HG02610 (cell line): ENCODE measurements at regions not wholly inside any gene's neighbourhood (a gene's known extent, or its start where the extent isn't known, plus 50 kb on each side); places are given as distances from the start of the nearest gene placed in this dataset.

Experiments used
- ATAC-seq: cut with Tn5 transposase; IDR thresholded peaks from one replicate; pipeline ENCODE4 v1.9.1; 2021; ENCODE audit warnings: mild to moderate bottlenecking, moderate library complexity; ENCODE audit not compliant: unreplicated experiment

DNA sequence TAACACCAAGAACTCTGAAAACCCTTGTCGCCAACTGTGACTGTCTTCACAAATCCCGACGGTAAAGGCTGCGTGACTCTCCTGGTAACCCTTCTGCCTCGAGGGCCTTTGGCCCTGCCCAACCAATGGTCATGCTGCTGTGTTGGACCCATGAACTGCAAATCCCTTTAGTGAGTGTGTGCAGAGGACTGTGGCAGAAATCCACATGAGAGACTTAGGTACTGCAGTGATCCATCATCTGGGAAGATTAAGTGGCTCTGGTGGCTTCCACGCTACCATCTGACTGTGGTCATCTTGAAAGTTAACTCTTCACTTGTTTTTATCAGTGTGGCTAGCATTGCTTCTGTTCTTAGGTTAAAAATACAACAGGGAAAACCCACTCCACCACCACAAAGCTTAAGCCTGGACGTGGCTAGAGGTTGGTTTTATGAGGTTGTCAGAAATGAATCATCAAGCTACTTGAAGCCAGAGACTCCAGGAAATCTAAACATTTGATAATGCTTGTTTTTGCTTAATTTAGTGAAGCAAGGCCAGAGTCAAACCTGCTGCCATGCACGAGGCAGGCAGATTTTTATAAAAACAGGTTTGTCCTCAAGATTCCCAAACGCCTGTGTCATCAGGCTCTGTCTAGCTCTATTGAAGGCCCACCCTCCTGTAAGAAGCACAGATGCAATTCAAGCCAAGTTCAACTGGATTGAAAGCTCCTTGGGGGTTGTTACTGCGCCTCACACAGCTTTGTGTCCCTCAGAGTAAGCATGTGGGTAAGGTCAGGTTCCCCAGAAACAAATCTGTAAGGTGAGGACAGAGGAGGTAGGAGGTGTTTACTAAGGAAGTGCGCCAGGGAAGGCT, 52.7 kb upstream of the ERCC6L2 start:
- peak; percentile 91 for ATAC-seq

DNA sequence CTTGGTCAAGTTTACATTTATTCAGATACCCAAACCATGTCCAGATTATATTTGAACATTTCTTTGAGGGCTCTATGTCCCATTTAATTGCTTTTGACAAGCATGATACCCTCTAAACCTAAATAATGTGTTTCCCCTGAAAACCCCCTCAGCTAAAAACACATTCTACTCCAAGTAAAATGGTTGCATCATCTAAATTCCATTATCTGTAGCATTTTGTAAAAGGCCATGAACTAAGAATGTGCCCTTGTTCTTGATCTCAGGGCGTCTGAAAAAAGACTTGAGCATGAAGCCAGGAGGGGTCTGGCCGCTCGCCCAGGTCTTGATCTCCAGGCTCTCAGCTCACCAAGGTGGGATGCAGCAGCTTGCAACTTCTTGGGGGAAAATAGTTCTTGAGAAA, 53.5 kb upstream of the ERCC6L2 start:
- ATAC-seq: no peak

DNA sequence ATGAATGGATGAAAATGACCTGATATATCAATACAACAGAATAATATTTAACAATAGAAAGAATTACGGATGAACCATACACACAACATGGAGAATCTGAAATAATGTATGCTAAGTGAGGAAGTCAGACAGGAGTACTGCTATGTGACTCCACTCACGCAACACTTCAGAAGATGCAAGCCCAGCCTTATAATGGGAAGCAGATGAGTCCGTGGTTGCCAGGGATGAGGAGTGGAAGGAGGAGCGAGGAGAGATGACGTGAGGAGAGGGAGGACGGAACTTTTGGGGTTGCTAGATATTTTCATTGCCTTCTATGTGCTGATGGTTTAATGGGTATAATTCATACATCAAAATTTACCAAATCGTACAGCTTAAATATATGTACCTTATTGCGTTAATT, 55.4 kb upstream of the ERCC6L2 start:
- no peak for ATAC-seq

DNA sequence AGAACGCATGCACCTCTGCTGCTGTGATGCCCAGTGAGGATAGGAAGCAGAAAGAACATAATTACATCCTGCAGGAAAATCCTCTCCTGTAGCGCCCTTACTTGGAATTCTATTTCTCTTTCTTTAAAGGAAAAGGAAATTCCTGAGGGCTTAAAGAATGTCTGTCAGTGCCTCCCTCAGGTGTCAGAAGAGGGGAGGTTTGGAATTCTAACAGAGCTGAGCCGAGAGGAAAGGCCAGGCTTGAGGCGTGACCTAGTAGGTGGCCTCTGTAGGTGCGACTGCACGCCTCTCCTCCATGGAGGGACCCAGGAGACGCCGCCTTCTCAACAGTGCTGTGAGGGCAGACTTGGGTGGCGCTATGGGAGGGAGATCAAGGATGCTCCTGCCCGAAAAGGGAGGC, 55.9 kb upstream of the ERCC6L2 start:
- ATAC-seq: no peak

DNA sequence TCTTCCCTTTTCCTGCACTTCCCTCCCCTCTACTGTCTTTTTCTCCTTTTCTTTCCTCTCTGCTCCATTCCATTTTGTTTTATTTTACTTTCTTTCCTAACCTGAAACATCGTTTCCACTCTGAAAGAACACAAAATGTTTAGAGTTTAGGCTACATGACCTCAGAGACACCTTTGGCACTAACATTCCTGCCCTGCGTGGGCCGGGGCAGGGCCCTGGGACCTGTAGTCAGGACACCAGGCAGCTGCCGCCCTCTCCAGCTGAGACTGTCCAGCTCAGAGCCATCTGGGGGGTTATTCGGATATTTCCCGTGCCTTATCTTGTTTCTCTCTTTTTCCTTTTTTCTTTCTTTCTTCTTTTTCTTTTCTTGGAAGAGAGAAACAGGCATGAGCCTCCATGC, 58.3 kb upstream of the ERCC6L2 start:
- no peak for ATAC-seq

DNA sequence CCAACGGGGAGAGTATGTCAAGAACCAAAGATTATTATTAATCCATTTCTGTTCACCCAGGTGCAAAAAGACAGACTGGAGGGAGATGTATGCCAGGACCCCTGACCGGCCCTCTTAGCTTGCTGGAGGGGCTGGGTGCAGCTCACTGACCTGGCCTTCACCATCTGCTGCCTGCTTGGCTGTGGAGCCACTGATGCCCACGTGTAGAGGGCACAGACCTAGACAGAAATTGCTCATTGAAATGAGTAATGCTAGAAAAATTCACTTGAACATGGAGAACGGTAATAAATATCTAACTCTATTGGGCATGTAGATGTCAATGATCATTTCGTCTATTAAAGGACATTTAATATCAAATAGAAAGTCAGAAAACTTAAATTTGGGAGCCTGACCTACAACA, 58.8 kb upstream of the ERCC6L2 start:
- ATAC-seq: no peak

DNA sequence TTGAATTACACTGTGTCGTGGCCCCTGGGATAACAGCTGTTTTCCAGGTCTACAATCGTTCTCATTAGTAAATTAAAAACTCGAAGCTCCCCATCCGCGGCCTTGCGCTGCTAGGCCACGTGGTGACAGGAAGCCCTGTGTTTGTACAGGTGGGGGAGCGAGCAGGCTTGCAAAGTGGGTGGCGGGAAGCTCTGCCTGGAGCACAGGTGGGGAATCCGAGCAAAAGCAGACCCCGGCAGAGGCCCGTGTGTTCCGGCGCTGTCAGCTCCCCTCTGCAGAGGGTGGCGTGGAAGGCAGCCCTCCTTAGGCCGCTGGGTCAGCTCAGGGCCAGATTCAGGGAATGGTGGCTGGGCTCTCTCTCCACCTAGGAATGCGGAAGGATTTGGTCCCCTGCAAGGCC, 59.5 kb upstream of the ERCC6L2 start:
- no peak for ATAC-seq

DNA sequence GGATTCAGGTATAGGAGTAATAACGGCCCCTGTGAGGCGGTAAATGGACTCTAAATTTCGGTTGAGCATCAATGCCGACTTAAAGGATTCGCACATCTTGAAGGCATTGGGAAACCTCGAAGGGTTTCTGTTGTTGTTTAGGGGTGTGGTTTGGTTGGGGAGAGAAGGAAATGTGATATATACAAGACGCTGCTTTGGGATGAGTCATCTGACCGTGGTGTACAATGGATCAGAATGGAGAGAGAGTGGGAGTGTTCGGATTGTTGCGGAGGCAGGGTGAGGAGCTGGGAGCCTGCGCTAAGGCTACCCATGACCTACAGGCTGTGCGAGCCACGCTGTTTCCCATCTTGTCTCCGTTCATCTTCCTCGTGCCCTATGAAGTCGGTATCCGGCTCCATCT, 60.4 kb upstream of the ERCC6L2 start:
- no peak for ATAC-seq

DNA sequence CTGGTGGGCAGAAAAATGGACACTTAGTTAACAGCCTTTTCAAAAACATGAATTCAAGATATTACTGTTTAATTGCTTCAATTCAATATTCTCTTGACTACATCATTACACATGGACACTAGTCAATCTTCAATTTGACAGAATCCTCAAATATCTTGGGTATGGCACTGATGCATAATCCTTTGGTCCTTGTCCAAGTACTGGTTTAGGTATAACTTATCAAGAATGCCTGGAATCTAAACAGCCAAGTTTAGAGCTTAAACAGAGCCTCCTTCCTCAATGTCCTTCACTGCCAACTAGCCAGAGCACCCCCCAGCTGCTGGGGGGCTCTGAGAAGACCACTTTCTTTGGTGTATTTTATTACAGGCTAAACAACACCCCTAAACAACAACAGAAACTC, 61.6 kb upstream of the ERCC6L2 start:
- ATAC-seq: no peak

DNA sequence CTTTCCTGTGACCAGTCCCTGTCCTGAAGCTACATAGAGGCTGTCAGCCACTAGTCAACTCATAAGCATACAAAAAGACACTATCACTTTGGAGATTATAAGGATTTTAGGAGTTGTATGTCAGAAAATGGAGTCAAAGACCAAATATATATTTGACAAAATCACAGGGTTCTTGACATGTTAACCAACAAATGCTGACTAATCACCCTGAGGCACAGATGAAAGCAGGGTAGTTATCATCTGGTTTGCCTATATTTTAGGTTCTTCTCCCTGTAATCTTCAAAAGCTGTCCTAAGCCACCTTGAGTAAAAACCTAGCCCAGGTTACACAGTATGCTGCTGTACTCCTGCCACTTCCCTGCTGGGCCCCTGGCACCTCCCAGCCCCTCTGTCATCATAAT, 64.7 kb upstream of the ERCC6L2 start:
- no peak for ATAC-seq

DNA sequence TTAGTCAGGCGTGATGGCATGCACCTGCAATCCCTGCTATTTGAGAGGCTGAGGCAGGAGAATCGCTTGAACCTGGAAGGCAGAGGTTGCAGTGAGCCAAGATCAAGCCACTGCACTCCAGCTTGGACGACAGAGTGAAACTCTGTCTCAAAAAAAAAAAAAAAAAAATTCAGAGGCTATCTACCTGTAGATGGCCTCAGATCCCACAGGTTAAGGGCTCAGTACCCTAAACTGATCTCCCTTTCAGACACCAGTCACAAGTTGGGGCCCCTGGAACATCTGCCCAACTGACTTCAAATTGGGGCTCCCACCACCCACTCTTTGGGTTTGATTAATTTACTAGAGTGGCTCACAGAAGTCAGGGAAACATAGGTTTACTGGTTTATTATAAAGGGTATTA, 65.4 kb upstream of the ERCC6L2 start:
- no peak for ATAC-seq

DNA sequence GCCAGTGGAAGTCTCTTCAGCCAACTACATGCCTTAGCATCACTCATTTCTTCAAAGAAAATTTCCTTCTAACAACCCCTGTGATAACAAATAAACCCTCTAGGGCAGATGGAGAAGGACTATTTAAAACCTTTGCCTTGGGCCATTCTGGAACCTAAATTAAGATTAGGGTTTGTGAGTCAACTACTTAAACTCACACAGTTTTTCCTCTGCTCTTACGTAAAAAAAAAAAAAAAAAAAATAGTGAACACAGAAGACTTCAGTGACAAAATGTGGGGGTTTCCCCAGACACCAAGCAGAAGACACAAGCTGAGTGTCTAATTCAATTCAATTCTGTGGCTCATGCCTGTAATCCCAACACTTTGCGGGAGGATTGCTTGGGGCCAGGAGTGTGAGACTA, 65.8 kb upstream of the ERCC6L2 start:
- ATAC-seq: no peak

DNA sequence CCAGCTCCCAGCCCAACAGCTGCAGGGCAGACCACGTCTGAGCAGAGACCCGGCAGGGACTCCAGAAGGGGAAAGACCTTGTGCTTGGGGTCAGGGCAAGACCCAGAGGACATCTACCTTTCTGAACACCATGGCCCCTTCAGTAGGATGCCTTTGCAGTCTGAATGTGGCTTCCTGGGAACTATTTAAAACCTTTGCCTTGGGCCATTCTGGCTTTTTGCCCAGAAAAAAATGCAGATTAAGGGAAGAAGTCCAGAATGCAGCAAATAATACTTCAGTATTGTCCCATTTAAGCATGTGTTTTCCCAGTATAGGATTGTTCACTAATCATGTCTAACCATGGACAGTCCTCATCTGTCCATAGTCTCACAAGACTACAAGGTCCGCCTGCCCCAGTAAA, 67.5 kb upstream of the ERCC6L2 start:
- ATAC-seq: no peak

DNA sequence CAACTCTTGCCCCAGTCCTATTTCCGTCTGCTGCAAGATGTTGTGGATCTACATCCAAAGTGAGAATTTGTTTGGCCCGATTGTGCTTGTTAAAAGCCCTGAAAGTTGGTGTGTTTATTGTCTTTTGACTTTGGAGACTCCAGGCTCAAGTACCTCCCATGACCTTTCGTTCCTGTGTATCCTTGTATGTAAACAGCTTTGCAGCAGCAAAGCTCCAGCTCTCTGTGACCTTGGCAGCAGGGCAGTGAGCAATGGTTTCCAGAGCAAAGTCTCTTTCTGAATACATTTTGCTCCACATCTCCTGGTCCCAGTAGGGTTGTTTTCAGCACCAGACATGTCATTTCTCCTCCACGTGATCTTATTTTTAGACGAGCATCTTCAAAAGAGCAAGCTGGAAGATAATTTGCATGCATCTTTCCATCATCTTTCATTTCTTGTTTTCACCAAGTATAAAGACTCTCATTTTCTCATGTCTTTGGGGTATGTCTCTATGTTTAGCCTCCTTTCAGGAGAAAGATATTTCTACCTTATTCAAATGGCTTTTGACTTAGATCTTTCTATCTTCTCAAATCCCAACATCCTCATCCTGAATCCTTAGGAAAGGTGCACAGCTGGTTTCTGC, 68.1 kb upstream of the ERCC6L2 start:
- no peak for ATAC-seq

DNA sequence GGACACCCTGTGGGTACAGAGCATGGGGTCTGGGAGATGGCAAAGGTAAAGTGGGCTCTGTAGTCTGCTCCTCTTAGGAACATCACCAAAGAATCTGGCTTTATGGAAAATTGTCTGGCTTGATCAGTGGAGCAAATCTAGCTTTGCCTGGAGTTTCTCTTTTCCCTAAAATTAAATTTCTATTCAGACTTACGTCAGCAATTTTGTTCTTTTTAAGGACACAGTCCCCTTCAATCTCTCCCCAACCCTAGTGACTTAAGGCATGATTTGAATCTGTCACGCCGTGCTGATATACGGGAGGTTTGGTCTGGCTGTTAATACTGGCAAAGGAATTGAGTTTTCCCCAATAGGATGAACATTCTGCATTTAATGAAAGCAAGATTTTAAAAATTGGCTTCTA, 72.3 kb upstream of the ERCC6L2 start:
- no peak for ATAC-seq

DNA sequence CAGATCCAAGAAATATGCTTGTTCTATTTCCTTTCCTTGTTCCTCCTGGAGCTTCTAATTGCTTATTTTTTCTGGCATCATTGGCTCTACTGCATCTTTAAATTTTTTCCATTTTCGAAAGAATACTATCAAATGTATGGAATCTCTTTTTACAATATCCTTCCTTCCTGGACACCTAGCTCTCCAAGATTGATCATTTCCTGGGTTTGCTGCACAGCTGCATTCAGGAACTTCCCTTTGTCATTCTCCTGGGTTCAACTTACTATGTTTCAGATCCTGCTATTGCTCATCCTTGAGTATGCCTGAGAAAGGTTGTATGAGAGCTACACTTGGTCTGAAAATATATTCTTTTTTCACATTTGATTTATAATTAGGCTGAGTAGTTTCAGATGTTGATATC, 73.7 kb upstream of the ERCC6L2 start:
- no peak for ATAC-seq

DNA sequence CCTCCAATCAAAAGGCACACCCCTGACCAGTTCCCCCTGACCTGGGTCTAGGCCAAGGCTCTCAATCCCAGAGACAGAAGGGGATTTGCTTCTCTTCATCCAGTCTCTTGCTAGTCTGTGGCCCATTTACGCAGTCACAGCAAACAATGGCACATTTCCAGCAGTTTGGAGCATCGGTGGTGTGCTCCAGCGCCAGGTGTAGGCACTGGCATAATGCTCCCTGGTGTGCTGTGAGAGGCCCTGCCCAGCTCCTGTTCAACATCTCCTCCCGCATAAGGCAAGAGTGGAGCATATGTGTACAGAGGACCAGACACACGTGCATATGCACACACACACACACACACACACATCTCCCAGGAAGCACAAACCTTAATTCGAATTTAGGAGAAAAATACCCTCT, 79.5 kb upstream of the ERCC6L2 start:
- no peak for ATAC-seq

DNA sequence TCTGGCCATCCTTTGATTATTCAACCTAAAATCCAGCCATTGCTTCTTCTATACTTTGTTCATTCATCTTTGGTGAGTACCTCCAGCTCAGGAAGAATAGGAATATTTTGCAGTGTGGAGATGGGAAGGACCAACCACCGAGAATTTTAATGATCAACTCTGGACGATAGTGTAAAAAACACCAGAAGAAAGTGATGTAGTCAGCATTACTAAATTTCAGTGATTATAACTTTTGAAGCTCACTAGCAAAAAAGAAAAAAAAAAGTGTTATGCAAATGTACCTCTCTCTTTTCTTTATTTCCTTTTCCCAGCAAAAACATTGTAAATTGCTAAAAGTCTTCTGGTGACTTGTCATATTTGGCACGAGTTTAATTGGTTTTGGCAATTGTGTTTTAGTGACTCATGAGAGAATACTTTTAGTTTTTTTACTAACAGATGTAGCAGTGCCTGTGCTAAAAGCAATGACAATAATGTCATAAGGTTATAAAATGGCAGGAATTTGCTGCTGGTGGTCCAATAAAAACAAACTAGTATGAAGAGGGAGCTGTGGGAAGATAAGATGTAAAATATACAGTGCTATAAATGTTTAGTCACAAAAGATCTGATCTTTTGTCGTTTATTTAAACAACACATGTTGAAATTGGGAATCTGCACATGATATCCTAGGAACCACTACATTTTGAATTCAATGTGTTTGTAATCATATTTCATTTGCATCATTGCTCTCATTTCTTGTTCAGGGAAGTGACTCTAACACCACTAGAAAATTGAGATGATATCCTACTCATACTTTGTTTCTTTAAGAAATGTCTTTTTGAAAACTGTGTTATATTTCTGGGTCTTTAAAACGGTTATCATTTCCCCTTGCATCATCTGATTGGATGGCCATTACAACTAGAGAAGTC, 81.3 kb upstream of the ERCC6L2 start:
- ATAC-seq: no peak

DNA sequence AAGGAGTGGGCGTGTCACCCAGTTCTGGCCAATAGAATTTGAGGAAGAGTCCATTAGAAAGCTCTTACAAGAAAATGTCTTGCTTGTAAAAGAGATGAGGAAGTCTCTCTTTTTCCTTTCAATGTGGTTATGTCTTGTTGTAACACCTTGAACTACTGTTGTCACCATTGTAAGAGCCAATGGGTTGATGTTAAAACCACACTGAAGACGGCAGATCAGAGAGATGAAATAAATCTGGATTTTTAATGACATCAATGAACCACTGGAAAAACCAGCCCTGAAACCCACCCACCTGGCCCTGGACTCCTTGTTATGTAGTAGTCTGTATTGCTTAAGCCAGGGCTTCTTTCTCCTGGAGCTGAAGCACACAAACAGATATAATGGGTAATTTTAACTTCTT, 83.8 kb upstream of the ERCC6L2 start:
- no peak for ATAC-seq

DNA sequence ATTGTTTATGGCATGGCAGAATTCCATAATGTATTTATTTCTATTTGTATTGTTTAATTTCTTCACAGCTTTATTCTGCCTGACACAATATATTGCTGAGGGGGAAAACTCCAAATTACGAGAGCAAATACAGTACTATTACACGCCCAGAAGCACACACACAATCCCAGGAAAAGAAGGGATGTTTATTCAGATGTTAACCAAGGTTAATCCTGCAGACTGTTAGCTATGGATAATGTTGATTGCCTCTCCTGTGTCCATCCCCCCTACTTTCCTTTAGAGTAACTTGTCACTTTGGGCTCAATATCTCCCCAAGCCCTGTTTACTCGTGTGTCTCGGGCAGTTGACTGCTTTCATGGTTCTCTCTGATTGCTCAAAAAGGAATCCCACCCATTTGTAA, 84.2 kb upstream of the ERCC6L2 start:
- ATAC-seq: no peak

DNA sequence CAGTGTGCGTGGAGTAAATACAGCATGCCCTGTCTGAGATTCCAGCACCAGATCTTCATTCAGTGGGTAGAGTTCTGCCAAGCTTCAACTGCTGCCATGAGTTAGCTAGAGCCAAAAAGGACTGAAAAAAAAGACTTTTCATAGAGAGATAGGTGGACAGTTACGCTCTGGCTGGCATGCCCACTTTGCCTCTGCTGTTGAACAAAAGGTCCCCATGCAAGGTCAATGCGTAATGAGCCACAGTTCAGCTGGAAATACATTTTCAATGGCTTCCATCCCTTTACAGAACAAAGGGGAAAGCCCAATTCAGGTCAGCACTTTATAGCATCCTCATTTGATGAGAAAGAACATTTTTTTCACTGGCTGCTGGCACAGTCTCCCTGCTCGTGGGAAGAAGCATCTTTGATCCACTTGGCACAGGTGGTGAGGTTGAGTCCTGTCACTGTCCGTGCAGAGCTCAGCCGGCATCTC, 86.9 kb upstream of the ERCC6L2 start:
- no peak for ATAC-seq

DNA sequence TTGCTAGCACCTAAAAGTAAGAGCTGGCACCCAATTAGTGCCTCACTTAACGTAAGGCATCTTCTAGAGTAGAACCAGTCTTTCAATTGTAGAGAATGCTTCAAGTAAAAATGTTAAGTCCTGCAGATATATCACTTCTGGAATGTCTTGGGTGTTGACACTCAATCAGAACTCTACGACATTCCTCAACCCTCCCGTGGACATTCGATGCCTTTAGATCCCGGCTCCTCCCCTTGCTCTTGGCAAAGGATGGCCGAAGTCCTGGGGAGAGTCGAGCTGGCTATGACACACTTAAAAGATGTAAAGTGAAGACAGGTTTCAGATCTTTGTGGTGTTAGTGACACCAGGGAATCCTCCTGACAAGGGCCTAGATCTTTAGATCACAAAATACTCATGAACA, 87.5 kb upstream of the ERCC6L2 start:
- ATAC-seq: no peak
